GM23248 (cell line): ENCODE measurements at regions not wholly inside any gene's neighbourhood (a gene's known extent, or its start where the extent isn't known, plus 50 kb on each side); places are given as distances from the start of the nearest gene placed in this dataset.

Experiments used
- EZH2 ChIP-seq: fragments of 200-600 bp; sonication (generic); IDR thresholded peaks from 2 replicates; pipeline ENCODE4 v1.6.1; 2018; ENCODE audit warnings: antibody characterized with exemption, mild to moderate bottlenecking; ENCODE audit not compliant: insufficient read depth, poor library complexity, severe bottlenecking
- EZH2phosphoT487 ChIP-seq: fragments of 200-600 bp; sonication (generic); IDR thresholded peaks from 2 replicates; pipeline ENCODE4 v1.6.1; 2018; ENCODE audit warnings: antibody characterized with exemption, moderate library complexity, mild to moderate bottlenecking, low read depth; ENCODE audit not compliant: insufficient read depth

DNA sequence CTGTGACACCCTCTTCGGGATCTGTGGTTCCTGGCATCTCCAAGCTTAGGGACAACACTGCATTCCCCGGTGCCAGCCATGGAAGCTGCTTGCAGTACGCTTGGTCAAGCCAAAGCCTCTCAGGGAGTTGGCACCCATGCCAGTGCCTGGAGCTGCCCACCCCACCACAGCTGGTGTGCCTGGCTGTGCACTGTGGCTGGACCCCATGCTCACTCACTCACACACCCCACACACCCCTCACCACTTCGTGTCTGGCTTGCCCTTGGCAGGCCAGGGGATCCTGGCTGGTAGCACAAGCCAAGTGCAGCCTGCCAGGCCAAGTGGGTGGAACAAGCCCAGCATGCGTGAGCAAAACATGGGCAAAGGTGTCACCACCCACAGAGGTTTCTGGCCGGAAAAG is 324.5 kb upstream of the PTGER4 start:
- TF ChIP-seq EZH2, result no peak
- TF ChIP-seq EZH2phosphoT487, result no peak
